ENCODE measurements at regions not wholly inside any gene's neighbourhood (a gene's known extent, or its start where the extent isn't known, plus 50 kb on each side); places are given as distances from the start of the nearest gene placed in this dataset.
"Not testable (repeated sequence)": the region's sequence is repeated elsewhere in the genome, so short reads cannot be mapped to it uniquely, and the experiment has no call there.

DNA sequence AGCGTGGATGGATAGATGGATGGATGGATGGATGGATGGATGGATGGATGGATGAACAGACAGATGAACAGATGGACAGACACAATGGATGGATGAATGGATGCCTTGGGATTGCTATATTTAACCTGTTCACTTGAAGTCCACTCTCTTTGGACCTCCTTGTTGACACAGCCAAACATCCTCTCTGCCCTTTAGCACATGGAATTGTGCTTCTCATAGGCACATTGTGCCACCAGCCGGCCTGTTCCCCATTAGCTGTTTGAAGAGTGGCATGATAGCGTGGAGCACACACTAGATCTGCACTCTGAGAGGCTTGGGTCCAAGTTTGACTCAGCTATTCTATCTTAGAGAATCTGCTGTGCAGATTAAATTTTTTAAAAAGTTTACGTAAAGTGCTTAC, 56.9 kb upstream of the GSC start:
- TF ChIP-seq, protein P1, sequence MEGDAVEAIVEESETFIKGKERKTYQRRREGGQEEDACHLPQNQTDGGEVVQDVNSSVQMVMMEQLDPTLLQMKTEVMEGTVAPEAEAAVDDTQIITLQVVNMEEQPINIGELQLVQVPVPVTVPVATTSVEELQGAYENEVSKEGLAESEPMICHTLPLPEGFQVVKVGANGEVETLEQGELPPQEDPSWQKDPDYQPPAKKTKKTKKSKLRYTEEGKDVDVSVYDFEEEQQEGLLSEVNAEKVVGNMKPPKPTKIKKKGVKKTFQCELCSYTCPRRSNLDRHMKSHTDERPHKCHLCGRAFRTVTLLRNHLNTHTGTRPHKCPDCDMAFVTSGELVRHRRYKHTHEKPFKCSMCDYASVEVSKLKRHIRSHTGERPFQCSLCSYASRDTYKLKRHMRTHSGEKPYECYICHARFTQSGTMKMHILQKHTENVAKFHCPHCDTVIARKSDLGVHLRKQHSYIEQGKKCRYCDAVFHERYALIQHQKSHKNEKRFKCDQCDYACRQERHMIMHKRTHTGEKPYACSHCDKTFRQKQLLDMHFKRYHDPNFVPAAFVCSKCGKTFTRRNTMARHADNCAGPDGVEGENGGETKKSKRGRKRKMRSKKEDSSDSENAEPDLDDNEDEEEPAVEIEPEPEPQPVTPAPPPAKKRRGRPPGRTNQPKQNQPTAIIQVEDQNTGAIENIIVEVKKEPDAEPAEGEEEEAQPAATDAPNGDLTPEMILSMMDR (IDR thresholded peaks at IDR 0.05) = no peak
- H3K9me3 ChIP-seq = no peaks in the 10 kb centered on the region
- DNase-seq = no peak
- intact Hi-C loops (cut with DNase I; ENCODE audit: low total_unique reads) = no loop called here
- H3K4me1 ChIP-seq = no peaks in the 10 kb centered on the region
- no peak overlapping the region for H3K4me3 ChIP-seq
- H3K36me3 ChIP-seq = no peaks in the 10 kb centered on the region
- peaks cover 0 to 2% of the 10 kb centered on the region in 2 donors for H3K27me3 ChIP-seq
- no peak overlapping the region for H3K27ac ChIP-seq

DNA sequence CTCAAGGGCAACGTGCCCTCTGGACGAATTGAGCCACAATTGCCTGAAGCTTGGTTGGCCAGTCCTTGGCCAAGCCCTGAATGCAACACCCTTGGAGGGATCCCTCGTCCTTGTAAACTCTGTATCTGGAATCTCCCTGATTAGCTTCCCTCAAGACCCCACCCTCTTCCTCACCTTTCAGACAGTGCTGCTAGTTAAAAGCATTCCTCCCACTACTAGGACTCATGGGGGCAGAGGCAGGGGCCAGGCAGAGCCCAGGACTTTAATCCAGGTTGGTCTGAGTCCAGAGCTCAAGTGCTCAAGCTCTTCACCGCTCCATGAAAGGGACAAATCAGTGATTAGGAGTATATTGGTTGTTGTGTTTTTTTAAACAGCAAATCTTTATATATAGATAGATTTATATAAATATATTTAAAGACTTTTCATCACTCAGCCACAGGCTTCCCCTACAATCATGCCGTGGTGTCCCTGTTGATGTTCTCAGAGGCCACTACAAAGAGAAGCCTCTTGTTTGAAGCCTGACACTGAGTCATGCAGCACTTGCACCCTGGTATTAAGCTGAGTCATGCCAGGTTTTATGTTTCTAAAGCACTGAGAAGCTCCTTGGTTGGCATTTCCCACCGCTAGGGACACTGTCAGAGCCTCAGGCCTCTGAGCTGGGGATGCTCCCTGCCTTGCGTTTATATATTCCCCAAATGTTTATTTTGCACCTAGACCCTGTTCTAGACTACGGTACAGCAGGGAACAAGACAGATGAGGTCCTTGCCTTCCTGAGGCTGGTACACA, 53.8 kb upstream of the GSC start:
- DNase-seq = no peak
- no peaks in the 10 kb centered on the region for H3K36me3 ChIP-seq
- TF ChIP-seq, protein P1 (IDR thresholded peaks at IDR 0.05) = no peak
- H3K27ac ChIP-seq = no peak overlapping the region
- no peak overlapping the region for H3K4me3 ChIP-seq
- peaks cover 0 to 6% of the 10 kb centered on the region in 2 donors for H3K27me3 ChIP-seq
- H3K4me1 ChIP-seq = no peaks in the 10 kb centered on the region
- H3K9me3 ChIP-seq = peaks cover 0 to 7% (median 0%) of the 10 kb centered on the region in 3 donors
- intact Hi-C loops (cut with DNase I; ENCODE audit: low total_unique reads) = no loop called here

- H3K4me3 ChIP-seq = no peak overlapping the region
- peaks cover 0 to 6% of the 10 kb centered on the region in 2 donors for H3K27me3 ChIP-seq
- TF ChIP-seq, protein P1 (IDR thresholded peaks at IDR 0.05) = no peak
- no peaks in the 10 kb centered on the region for H3K4me1 ChIP-seq
- H3K36me3 ChIP-seq = no peaks in the 10 kb centered on the region
- H3K27ac ChIP-seq = no peak overlapping the region
- DNase-seq = no peak
- intact Hi-C loops (cut with DNase I; ENCODE audit: low total_unique reads) = no loop called here
- peaks cover 0 to 7% (median 0%) of the 10 kb centered on the region in 3 donors for H3K9me3 ChIP-seq
These were observed 51.8 kb upstream of the GSC start for GRCh38 chr14:94821705-94822104.

GRCh38 chr14:94820932-94821331, 51.0 kb upstream of the GSC start:
- DNase-seq; H3K27ac ChIP-seq; H3K36me3 ChIP-seq; H3K4me3 ChIP-seq; H3K9me3 ChIP-seq; intact Hi-C loops (cut with DNase I; ENCODE audit: low total_unique reads); H3K27me3 ChIP-seq; H3K4me1 ChIP-seq: not testable (repeated sequence)

Measured in tibial artery (tissue), 4 donors.